ENCODE measurements at regions not wholly inside any gene's neighbourhood (a gene's known extent, or its start where the extent isn't known, plus 50 kb on each side); places are given as distances from the start of the nearest gene placed in this dataset.

GRCh38 chr5:6135977-6136376 lies 242.4 kb downstream of the MED10 start:
- Histone ChIP-seq H3K27ac (no peak overlapping the region), H3K27me3 (no peaks in the 10 kb centered on the region), H3K36me3 (no peaks in the 10 kb centered on the region), H3K4me1 (no peaks in the 10 kb centered on the region), H3K9me3 (peaks cover 0 to 2% (median 0%) of the 10 kb centered on the region in 4 donors), H3K4me3 (no peak overlapping the region)
- DNase-seq (ENCODE audit: low spot score in 2 of 2): no peak
- 82% methylated on average over 5 of the region's 5 CpGs for WGBS, 2 donors
- TF ChIP-seq EP300 (IDR thresholded peaks at IDR 0.05): no peak
- no peak for TF ChIP-seq CTCF (IDR thresholded peaks at IDR 0.05)
- TF ChIP-seq POLR2A (IDR thresholded peaks at IDR 0.05): no peak

- no peak overlapping the region for H3K4me3 ChIP-seq
- no peak overlapping the region for H3K27ac ChIP-seq
- WGBS, 2 donors: 78 to 82% methylated on average over 9 to 12 of the region's 12 CpGs
- no peaks in the 10 kb centered on the region for H3K4me1 ChIP-seq
- no peak for DNase-seq (ENCODE audit: low spot score in 2 of 2)
- TF ChIP-seq POLR2A (IDR thresholded peaks at IDR 0.05) (no peak), CTCF (IDR thresholded peaks at IDR 0.05) (no peak)
- no peaks in the 10 kb centered on the region for H3K36me3 ChIP-seq
- H3K27me3 ChIP-seq: no peaks in the 10 kb centered on the region
- H3K9me3 ChIP-seq: peaks cover 0 to 8% (median 0%) of the 10 kb centered on the region in 4 donors
Observed at GRCh38 chr5:6134281-6134680, 244.1 kb downstream of the MED10 start.

- Histone ChIP-seq H3K4me3 (no peak overlapping the region), H3K27ac (no peak overlapping the region), H3K4me1 (no peaks in the 10 kb centered on the region), H3K9me3 (peaks cover 0 to 42% (median 0%) of the 10 kb centered on the region in 4 donors), H3K36me3 (no peaks in the 10 kb centered on the region), H3K27me3 (no peaks in the 10 kb centered on the region)
- WGBS, 2 donors: 76 to 83% methylated on average over 2 of the region's 2 CpGs
- DNase-seq (ENCODE audit: low spot score in 2 of 2): no peak
- TF ChIP-seq POLR2A (IDR thresholded peaks at IDR 0.05) (no peak), EP300 (IDR thresholded peaks at IDR 0.05) (no peak), CTCF (IDR thresholded peaks at IDR 0.05) (no peak)
Observed at GRCh38 chr5:6125781-6126180, 252.6 kb downstream of the MED10 start.

- H3K9me3 ChIP-seq: peaks cover 0 to 2% (median 0%) of the 10 kb centered on the region in 4 donors
- no peak for TF ChIP-seq POLR2A (IDR thresholded peaks at IDR 0.05)
- TF ChIP-seq EP300 (IDR thresholded peaks at IDR 0.05): no peak
- no peak for TF ChIP-seq CTCF (IDR thresholded peaks at IDR 0.05)
- no peaks in the 10 kb centered on the region for H3K36me3 ChIP-seq
- no peaks in the 10 kb centered on the region for H3K27me3 ChIP-seq
- H3K27ac ChIP-seq: no peak overlapping the region
- H3K4me1 ChIP-seq: no peaks in the 10 kb centered on the region
- H3K4me3 ChIP-seq: no peak overlapping the region
- DNase-seq (ENCODE audit: low spot score in 2 of 2): no peak
- WGBS, 2 donors: 87 to 89% methylated on average over 4 of the region's 4 CpGs
Observed at GRCh38 chr5:6118691-6119090, 259.7 kb downstream of the MED10 start.

GRCh38 chr5:6117212-6117611 lies 261.1 kb downstream of the MED10 start:
- no peaks in the 10 kb centered on the region for H3K9me3 ChIP-seq
- H3K4me1 ChIP-seq: no peaks in the 10 kb centered on the region
- DNase-seq (ENCODE audit: low spot score in 2 of 2): no peak
- H3K27ac ChIP-seq: no peak overlapping the region
- no peaks in the 10 kb centered on the region for H3K36me3 ChIP-seq
- no peak overlapping the region for H3K4me3 ChIP-seq
- WGBS, 2 donors: 67 to 78% methylated on average over 1 of the region's 1 CpG
- no peak for TF ChIP-seq EP300 (IDR thresholded peaks at IDR 0.05)
- H3K27me3 ChIP-seq: no peaks in the 10 kb centered on the region

- WGBS, 2 donors: 71 to 77% methylated on average over 4 of the region's 4 CpGs
- Histone ChIP-seq H3K36me3 (no peaks in the 10 kb centered on the region), H3K27me3 (no peaks in the 10 kb centered on the region), H3K4me1 (no peaks in the 10 kb centered on the region), H3K4me3 (no peak overlapping the region), H3K9me3 (no peaks in the 10 kb centered on the region), H3K27ac (no peak overlapping the region)
- TF ChIP-seq EP300 (IDR thresholded peaks at IDR 0.05) (no peak), CTCF (IDR thresholded peaks at IDR 0.05) (no peak), POLR2A (IDR thresholded peaks at IDR 0.05) (no peak)
- no peak for DNase-seq (ENCODE audit: low spot score in 2 of 2)
Observed at GRCh38 chr5:6115852-6116251, 262.5 kb downstream of the MED10 start.
